ENCODE measurements at regions not wholly inside any gene's neighbourhood (a gene's known extent, or its start where the extent isn't known, plus 50 kb on each side); places are given as distances from the start of the nearest gene placed in this dataset.

DNA sequence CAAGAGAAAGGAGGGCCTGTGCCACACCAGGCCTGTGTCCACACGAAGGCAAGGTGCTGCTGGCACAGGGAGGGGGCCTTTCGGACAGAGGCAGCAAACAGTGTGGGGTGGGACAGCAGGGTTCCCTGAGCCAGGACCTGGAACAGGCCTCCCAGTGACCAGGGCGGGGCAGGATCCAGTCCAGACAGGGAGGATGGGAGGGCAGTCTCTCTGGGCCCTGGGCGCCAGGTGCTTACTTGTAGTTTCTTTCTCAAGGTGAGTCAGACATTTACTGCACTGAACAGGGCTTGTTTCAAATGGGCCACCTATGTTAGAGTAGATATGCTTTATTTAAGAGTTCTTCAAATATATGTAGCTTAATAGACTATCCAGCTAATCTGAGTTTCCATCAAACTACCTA lies 52.8 kb upstream of the STUM start:
- TF ChIP-seq, protein P1, sequence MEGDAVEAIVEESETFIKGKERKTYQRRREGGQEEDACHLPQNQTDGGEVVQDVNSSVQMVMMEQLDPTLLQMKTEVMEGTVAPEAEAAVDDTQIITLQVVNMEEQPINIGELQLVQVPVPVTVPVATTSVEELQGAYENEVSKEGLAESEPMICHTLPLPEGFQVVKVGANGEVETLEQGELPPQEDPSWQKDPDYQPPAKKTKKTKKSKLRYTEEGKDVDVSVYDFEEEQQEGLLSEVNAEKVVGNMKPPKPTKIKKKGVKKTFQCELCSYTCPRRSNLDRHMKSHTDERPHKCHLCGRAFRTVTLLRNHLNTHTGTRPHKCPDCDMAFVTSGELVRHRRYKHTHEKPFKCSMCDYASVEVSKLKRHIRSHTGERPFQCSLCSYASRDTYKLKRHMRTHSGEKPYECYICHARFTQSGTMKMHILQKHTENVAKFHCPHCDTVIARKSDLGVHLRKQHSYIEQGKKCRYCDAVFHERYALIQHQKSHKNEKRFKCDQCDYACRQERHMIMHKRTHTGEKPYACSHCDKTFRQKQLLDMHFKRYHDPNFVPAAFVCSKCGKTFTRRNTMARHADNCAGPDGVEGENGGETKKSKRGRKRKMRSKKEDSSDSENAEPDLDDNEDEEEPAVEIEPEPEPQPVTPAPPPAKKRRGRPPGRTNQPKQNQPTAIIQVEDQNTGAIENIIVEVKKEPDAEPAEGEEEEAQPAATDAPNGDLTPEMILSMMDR (IDR thresholded peaks at IDR 0.05) = no peak
- TF ChIP-seq, protein P2, sequence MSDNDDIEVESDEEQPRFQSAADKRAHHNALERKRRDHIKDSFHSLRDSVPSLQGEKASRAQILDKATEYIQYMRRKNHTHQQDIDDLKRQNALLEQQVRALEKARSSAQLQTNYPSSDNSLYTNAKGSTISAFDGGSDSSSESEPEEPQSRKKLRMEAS (CRISPR knock-in tag; IDR thresholded peaks at IDR 0.05) = no peak
- TF ChIP-seq, protein P3, sequence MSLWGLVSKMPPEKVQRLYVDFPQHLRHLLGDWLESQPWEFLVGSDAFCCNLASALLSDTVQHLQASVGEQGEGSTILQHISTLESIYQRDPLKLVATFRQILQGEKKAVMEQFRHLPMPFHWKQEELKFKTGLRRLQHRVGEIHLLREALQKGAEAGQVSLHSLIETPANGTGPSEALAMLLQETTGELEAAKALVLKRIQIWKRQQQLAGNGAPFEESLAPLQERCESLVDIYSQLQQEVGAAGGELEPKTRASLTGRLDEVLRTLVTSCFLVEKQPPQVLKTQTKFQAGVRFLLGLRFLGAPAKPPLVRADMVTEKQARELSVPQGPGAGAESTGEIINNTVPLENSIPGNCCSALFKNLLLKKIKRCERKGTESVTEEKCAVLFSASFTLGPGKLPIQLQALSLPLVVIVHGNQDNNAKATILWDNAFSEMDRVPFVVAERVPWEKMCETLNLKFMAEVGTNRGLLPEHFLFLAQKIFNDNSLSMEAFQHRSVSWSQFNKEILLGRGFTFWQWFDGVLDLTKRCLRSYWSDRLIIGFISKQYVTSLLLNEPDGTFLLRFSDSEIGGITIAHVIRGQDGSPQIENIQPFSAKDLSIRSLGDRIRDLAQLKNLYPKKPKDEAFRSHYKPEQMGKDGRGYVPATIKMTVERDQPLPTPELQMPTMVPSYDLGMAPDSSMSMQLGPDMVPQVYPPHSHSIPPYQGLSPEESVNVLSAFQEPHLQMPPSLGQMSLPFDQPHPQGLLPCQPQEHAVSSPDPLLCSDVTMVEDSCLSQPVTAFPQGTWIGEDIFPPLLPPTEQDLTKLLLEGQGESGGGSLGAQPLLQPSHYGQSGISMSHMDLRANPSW (CRISPR knock-in tag; conservative IDR thresholded peaks at IDR 0.05; ENCODE audit: low read depth) = no peak
- TF ChIP-seq RELA (CRISPR knock-in tag; IDR thresholded peaks at IDR 0.05; ENCODE audit: borderline replicate concordance) (no peak), MYBL2 (CRISPR knock-in tag; IDR thresholded peaks at IDR 0.05) (no peak)
- TF ChIP-seq, protein P4, sequence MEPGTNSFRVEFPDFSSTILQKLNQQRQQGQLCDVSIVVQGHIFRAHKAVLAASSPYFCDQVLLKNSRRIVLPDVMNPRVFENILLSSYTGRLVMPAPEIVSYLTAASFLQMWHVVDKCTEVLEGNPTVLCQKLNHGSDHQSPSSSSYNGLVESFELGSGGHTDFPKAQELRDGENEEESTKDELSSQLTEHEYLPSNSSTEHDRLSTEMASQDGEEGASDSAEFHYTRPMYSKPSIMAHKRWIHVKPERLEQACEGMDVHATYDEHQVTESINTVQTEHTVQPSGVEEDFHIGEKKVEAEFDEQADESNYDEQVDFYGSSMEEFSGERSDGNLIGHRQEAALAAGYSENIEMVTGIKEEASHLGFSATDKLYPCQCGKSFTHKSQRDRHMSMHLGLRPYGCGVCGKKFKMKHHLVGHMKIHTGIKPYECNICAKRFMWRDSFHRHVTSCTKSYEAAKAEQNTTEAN (CRISPR knock-in tag; IDR thresholded peaks at IDR 0.05) = no peak

GRCh38 chr1:226496453-226497015 lies 52.0 kb upstream of the STUM start:
- H3K4me1 Mint-ChIP-seq = peaks cover 34% of the 10 kb centered on the region
- no peak for DNase-seq (ENCODE audit: low spot score)
- H3K9me3 Mint-ChIP-seq = peaks cover 5% of the 10 kb centered on the region; the same call in 1 of the 2 replicates
- POLR2A ChIA-PET = no interaction called here
- no peak overlapping the region for H3K4me3 Mint-ChIP-seq
- TF ChIP-seq CREB1 (CRISPR knock-in tag; IDR thresholded peaks at IDR 0.05) (no peak), GRHL2 (CRISPR knock-in tag; IDR thresholded peaks at IDR 0.05; ENCODE audit: insufficient replicate concordance, severe bottlenecking) (no peak), GTF2I (CRISPR knock-in tag; conservative IDR thresholded peaks at IDR 0.05) (no peak), PREB (CRISPR knock-in tag; IDR thresholded peaks at IDR 0.05; ENCODE audit: borderline replicate concordance) (no peak), NFYB (CRISPR knock-in tag; conservative IDR thresholded peaks at IDR 0.05; ENCODE audit: low read depth) (no peak)
- ATAC-seq = peak; percentile 26
- no peaks in the 10 kb centered on the region; the same call in none of the 2 replicates for H3K27me3 Mint-ChIP-seq (ENCODE audit: low read depth)
- CTCF ChIA-PET = interaction anchor here (0.6 to 1.8 kb wide), 2 partner anchors 30 to 39 kb away, joined by 3 to 6 read pairs; no protein-coding TSS in a partner anchor
- H3K27ac Mint-ChIP-seq = peak overlapping the region; percentile 34; the same call in 1 of the 2 replicates
- no peaks in the 10 kb centered on the region for H3K36me3 Mint-ChIP-seq

More for the DNA sequence above, 52.8 kb upstream of the STUM start:
- ChIA-PET POLR2A (no interaction called here), CTCF (interaction anchor here (0.6 to 1.8 kb wide), 2 partner anchors 31 to 38 kb away, joined by 3 to 6 read pairs; no protein-coding TSS in a partner anchor)
- H3K36me3 Mint-ChIP-seq = no peaks in the 10 kb centered on the region
- ATAC-seq (no peak), DNase-seq (ENCODE audit: low spot score) (no peak)
- H3K27me3 Mint-ChIP-seq (ENCODE audit: low read depth) = no peaks in the 10 kb centered on the region; the same call in none of the 2 replicates
- H3K4me3 Mint-ChIP-seq = no peak overlapping the region; the same call in 1 of the 2 replicates
- H3K4me1 Mint-ChIP-seq = peaks cover 38% of the 10 kb centered on the region
- no peak overlapping the region for H3K27ac Mint-ChIP-seq
- H3K9me3 Mint-ChIP-seq = peaks cover 5% of the 10 kb centered on the region; the same call in 1 of the 2 replicates

- no peak for DNase-seq (ENCODE audit: low spot score)
- Mint-ChIP-seq H3K4me1 (peaks cover 29% of the 10 kb centered on the region), H3K27me3 (ENCODE audit: low read depth) (peaks cover 2% of the 10 kb centered on the region), H3K36me3 (no peaks in the 10 kb centered on the region), H3K9me3 (peaks cover 5% of the 10 kb centered on the region; the same call in 1 of the 2 replicates), H3K27ac (no peak overlapping the region), H3K4me3 (no peak overlapping the region)
- CTCF ChIA-PET = interaction anchor here (1.2 to 1.5 kb wide), 2 partner anchors 40 to 111 kb away, joined by 4 to 6 read pairs; no protein-coding TSS in a partner anchor
- POLR2A ChIA-PET = no interaction called here
- no peak for ATAC-seq
- TF ChIP-seq TEAD1 (CRISPR knock-in tag; IDR thresholded peaks at IDR 0.05) (no peak), SMAD4 (CRISPR knock-in tag; IDR thresholded peaks at IDR 0.05) (no peak), ZNF281 (CRISPR knock-in tag; IDR thresholded peaks at IDR 0.05) (no peak), E2F4 (CRISPR knock-in tag; IDR thresholded peaks at IDR 0.05; ENCODE audit: borderline replicate concordance, low read depth) (no peak), USF2 (CRISPR knock-in tag; IDR thresholded peaks at IDR 0.05) (no peak), GRHL2 (CRISPR knock-in tag; IDR thresholded peaks at IDR 0.05; ENCODE audit: insufficient replicate concordance, severe bottlenecking) (no peak)
Observed at GRCh38 chr1:226497276-226497833, 51.2 kb upstream of the STUM start.

Measured in WTC11 (cell line).